ENCODE measurements at regions not wholly inside any gene's neighbourhood (a gene's known extent, or its start where the extent isn't known, plus 50 kb on each side); places are given as distances from the start of the nearest gene placed in this dataset.

- Mint-ChIP-seq H3K4me1 (peaks cover 11% of the 10 kb centered on the region), H3K4me3 (peak overlapping the region; percentile 95), H3K27me3 (ENCODE audit: insufficient read depth, low read depth, poor library complexity) (peaks cover 15% of the 10 kb centered on the region), H3K27ac (peak overlapping the region; percentile 86; the same call in 1 of the 2 replicates), H3K36me3 (ENCODE audit: low read depth) (no peaks in the 10 kb centered on the region), H3K9me3 (peaks cover 6% of the 10 kb centered on the region; the same call in 2 of the 3 replicates)
- Histone ChIP-seq H3K9me2 (ENCODE audit: insufficient read depth) (no peaks in the 10 kb centered on the region), H3K4me1 (ENCODE audit: insufficient read depth) (peaks cover 13% of the 10 kb centered on the region; the same call in 1 of the 2 replicates), H3K27ac (ENCODE audit: low read depth) (no peak overlapping the region), H3K4me2 (peak overlapping the region; percentile 71), H3K4me3 (peak overlapping the region; percentile 72), H3K36me3 (ENCODE audit: insufficient read depth) (no peaks in the 10 kb centered on the region), H3K27me3 (ENCODE audit: insufficient read depth) (no peaks in the 10 kb centered on the region), H2AFZ (0 out of 2 replicates have a peak overlapping the region, but pooled peaks have one; percentile 2), H3F3A (replicated peaks; ENCODE audit: low read depth) (0 out of 2 replicates have a peak, but pooled peaks cover 3% of the 10 kb centered on the region), H3K79me2 (replicated peaks; ENCODE audit: insufficient read depth) (no peaks in the 10 kb centered on the region), H4K20me1 (replicated peaks; ENCODE audit: insufficient read depth) (0 out of 2 replicates have a peak, but pooled peaks cover 4% of the 10 kb centered on the region)
- peak; percentile 63 for DNase-seq (ENCODE audit: low spot score)
- no peak for TF ChIP-seq ZNF114 (CRISPR knock-in tag; IDR thresholded peaks at IDR 0.05)
- TF ChIP-seq CTCF (conservative IDR thresholded peaks at IDR 0.05; ENCODE audit: low read depth in 2 of 2), result no peak
- no peak for TF ChIP-seq STAT1 (IDR thresholded peaks at IDR 0.05; ENCODE audit: unreplicated experiment)
- TF ChIP-seq ZNF331 (CRISPR knock-in tag; IDR thresholded peaks at IDR 0.05; ENCODE audit: low read depth), result no peak
- no peak for TF ChIP-seq ZNF462 (CRISPR knock-in tag; IDR thresholded peaks at IDR 0.05)
- TF ChIP-seq CREB1 (CRISPR knock-in tag; IDR thresholded peaks at IDR 0.05; ENCODE audit: low read depth), result no peak
- no peak for TF ChIP-seq POLR2AphosphoS5 (IDR thresholded peaks at IDR 0.05; ENCODE audit: low read depth)
- TF ChIP-seq NANOG (IDR thresholded peaks at IDR 0.05; ENCODE audit: borderline replicate concordance), result no peak
- no peak for TF ChIP-seq JUNB (IDR thresholded peaks at IDR 0.05; ENCODE audit: unreplicated experiment)
- TF ChIP-seq REST (IDR thresholded peaks at IDR 0.05; ENCODE audit: unreplicated experiment), result no peak
- ATAC-seq, result peak; percentile 36
Observed at GRCh38 chr6:27178860-27179259, 68.6 kb upstream of the PRSS16 start.
